GM12878 (cell line): ENCODE measurements at regions not wholly inside any gene's neighbourhood (a gene's known extent, or its start where the extent isn't known, plus 50 kb on each side); places are given as distances from the start of the nearest gene placed in this dataset.

ENCODE experiments used
- ATAC-seq: fragments of 200-7000 bp; cut with Tn5 transposase; 3 replicates; pipeline ENCODE4 v1.9.1; 2020; ENCODE audit warnings: mild to moderate bottlenecking, moderate library complexity
- BruUV-seq: library from RNA; stranded (reverse); fragments of 400-500 nt; replicated peaks from 2 replicates; lab custom pipeline; 2021; lab: Mats Ljungman, UMichigan
- CTCF ChIA-PET: fragments of 300-600 bp; sonication (Branson Sonifier 250); formaldehyde crosslinking; extraction: SDS; loops from one replicate; lab custom pipeline; 2021; ENCODE audit warnings: inconsistent platforms; lab: Yijun Ruan, JAX
- POLR2A ChIA-PET: fragments of 350-600 bp; formaldehyde crosslinking; extraction: SDS; loops from one replicate; lab custom pipeline; 2021; ENCODE audit warnings: inconsistent platforms; lab: Charles Lee
- RAD21 ChIA-PET: fragments of 300-600 bp; sonication (Branson Sonifier 250); formaldehyde crosslinking; loops from one replicate; lab custom pipeline; 2023; ENCODE audit warnings: antibody characterized with exemption; ENCODE audit not compliant: unreplicated experiment; lab: Charles Lee
- SMC1A ChIA-PET: fragments of 300-600 bp; sonication (Branson Sonifier 250); formaldehyde crosslinking; loops from one replicate; lab custom pipeline; 2023; ENCODE audit not compliant: unreplicated experiment, uncharacterized antibody; lab: Charles Lee
- DNase-seq: peaks from one replicate; pipeline ENCODE4 v3.0.0-alpha.2; 2011; ENCODE audit warnings: low read depth, low spot score
- FAIRE-seq: peaks from 3 replicates; lab custom pipeline; 2011; peaks lifted over from hg19 to GRCh38; lab: Jason Lieb, UNC
- H2AFZ ChIP-seq: 2 replicates; pipeline ENCODE4 v1.6.0; 2011; ENCODE audit warnings: low read depth, low read length, control low read depth; ENCODE audit not compliant: control insufficient read depth
- H3K27ac ChIP-seq: 2 replicates; pipeline ENCODE4 v1.5.1; 2011; ENCODE audit warnings: control low read depth; ENCODE audit not compliant: control insufficient read depth, insufficient read depth
- H3K27me3 ChIP-seq, 2 experiments: replicated peaks in 1 of 2; 2 replicates each; pipeline versions ENCODE4 v1.6.0 to v1.6.1; 2011; ENCODE audit warnings: low read length in 1 of 2; ENCODE audit not compliant: control insufficient read depth in 2 of 2, insufficient read depth in 2 of 2
- H3K36me3 ChIP-seq, 2 experiments: 2 replicates each; pipeline ENCODE4 v1.5.1; 2011; ENCODE audit warnings: low read length in 1 of 2; ENCODE audit not compliant: control insufficient read depth in 2 of 2, insufficient read depth in 2 of 2
- H3K4me1 ChIP-seq: 2 replicates; pipeline ENCODE4 v1.6.1; 2011; ENCODE audit warnings: mild to moderate bottlenecking, low read length, moderate library complexity, mixed read lengths; ENCODE audit not compliant: control insufficient read depth, insufficient read depth
- H3K4me2 ChIP-seq: 2 replicates; pipeline ENCODE4 v1.6.0; 2011; ENCODE audit warnings: control low read depth; ENCODE audit not compliant: control insufficient read depth, insufficient read depth
- H3K4me3 ChIP-seq: fragments of 200-600 bp; sonication (generic); 2 replicates; pipeline ENCODE4 v1.5.1; 2016
- H3K79me2 ChIP-seq: 2 replicates; pipeline ENCODE4 v1.6.0; 2011; ENCODE audit warnings: low read length; ENCODE audit not compliant: control insufficient read depth, insufficient read depth
- H3K9ac ChIP-seq: 2 replicates; pipeline ENCODE4 v1.8.0; 2011; ENCODE audit warnings: low read length, control low read depth, mixed read lengths; ENCODE audit not compliant: control insufficient read depth, insufficient read depth
- H3K9me3 ChIP-seq: replicated peaks from 3 replicates; pipeline ENCODE4 v1.5.1; 2011; ENCODE audit warnings: mild to moderate bottlenecking, low read length; ENCODE audit not compliant: control insufficient read depth, insufficient read depth
- H4K20me1 ChIP-seq: 2 replicates; pipeline ENCODE4 v1.6.0; 2011; ENCODE audit not compliant: control insufficient read depth, insufficient read depth
- CBFB ChIP-seq: IDR thresholded peaks from 2 replicates; pipeline ENCODE4 v1.6.1; 2016; ENCODE audit warnings: antibody characterized with exemption, low read depth
- EGR1 ChIP-seq, 2 experiments: IDR thresholded peaks; 1 replicate in 1 of 2; 2 replicates in 1 of 2; pipeline ENCODE4 v1.6.1; 2011 to 2012; ENCODE audit warnings: low read depth in 2 of 2, low read length in 2 of 2, borderline replicate concordance in 1 of 2, mild to moderate bottlenecking in 1 of 2, moderate library complexity in 1 of 2
- ETV6 ChIP-seq, 2 experiments: fragments of 450-650 bp in 1 of 2; IDR thresholded peaks in 1 of 2; conservative IDR thresholded peaks in 1 of 2; 2 replicates each; pipeline ENCODE4 v1.6.1; 2014; ENCODE audit warnings: antibody characterized with exemption in 1 of 2, borderline replicate concordance in 1 of 2, low read depth in 1 of 2, mild to moderate bottlenecking in 1 of 2, moderate library complexity in 1 of 2
- HCFC1 ChIP-seq: fragments of 150-350 bp; IDR thresholded peaks from 2 replicates; pipeline ENCODE4 v1.6.1; 2014; ENCODE audit warnings: low read length
- IKZF1 ChIP-seq: fragments of 450-650 bp; conservative IDR thresholded peaks from 2 replicates; pipeline ENCODE4 v1.6.1; 2017; ENCODE audit warnings: antibody characterized with exemption, mild to moderate bottlenecking
- PML ChIP-seq: IDR thresholded peaks from 2 replicates; pipeline ENCODE4 v1.6.1; 2012; ENCODE audit warnings: low read length, inconsistent platforms
- POLR2AphosphoS2 ChIP-seq: IDR thresholded peaks from 2 replicates; pipeline ENCODE4 v1.6.1; 2011; ENCODE audit warnings: low read depth, mild to moderate bottlenecking, low read length, improper control_type of control experiment, moderate library complexity
- SUPT20H ChIP-seq: IDR thresholded peaks from 2 replicates; pipeline ENCODE4 v1.6.1; 2011; ENCODE audit warnings: low read depth, mild to moderate bottlenecking, low read length, moderate library complexity, borderline replicate concordance; ENCODE audit not compliant: control insufficient read depth
- ZSCAN29 ChIP-seq: fragments of 450-650 bp; IDR thresholded peaks from 2 replicates; pipeline ENCODE4 v1.6.1; 2017; ENCODE audit warnings: mild to moderate bottlenecking, moderate library complexity
- WGBS: methylation state at CpG from one replicate; pipeline ENCODE4 v1.1.6; 2016; ENCODE audit warnings: low lambda C conversion rate; ENCODE audit not compliant: insufficient replicate concordance, insufficient coverage; ENCODE audit errors: missing lambda C conversion rate; 5-methylcytosine and 5-hydroxymethylcytosine counted together
- in situ Hi-C: fragments of 300-500 bp; cut with MboI; formaldehyde crosslinking; loops from 9 replicates; pipeline ENCODE4 v1.14.3; 2018; ENCODE audit warnings: mixed read lengths
- intact Hi-C: fragments of 100-400 bp; cut with micrococcal nuclease; formaldehyde crosslinking; loops from one replicate; pipeline ENCODE4 v1.14.2; 2022; ENCODE audit not compliant: unreplicated experiment
- TF ChIP-seq, protein P1 (sequence below): IDR thresholded peaks from 2 replicates; pipeline ENCODE4 v1.6.1; 2012; ENCODE audit warnings: mild to moderate bottlenecking, low read depth, low read length
- TF ChIP-seq, protein P2 (sequence below): fragments of 450-650 bp; formaldehyde crosslinking; IDR thresholded peaks from 2 replicates; pipeline ENCODE4 v1.4.0; 2020; ENCODE audit warnings: mild to moderate bottlenecking, moderate library complexity
- TF ChIP-seq, protein P3 (sequence below): fragments of 450-650 bp; IDR thresholded peaks from 2 replicates; pipeline ENCODE4 v1.6.1; 2017; ENCODE audit warnings: antibody characterized with exemption, mild to moderate bottlenecking, moderate library complexity

DNA sequence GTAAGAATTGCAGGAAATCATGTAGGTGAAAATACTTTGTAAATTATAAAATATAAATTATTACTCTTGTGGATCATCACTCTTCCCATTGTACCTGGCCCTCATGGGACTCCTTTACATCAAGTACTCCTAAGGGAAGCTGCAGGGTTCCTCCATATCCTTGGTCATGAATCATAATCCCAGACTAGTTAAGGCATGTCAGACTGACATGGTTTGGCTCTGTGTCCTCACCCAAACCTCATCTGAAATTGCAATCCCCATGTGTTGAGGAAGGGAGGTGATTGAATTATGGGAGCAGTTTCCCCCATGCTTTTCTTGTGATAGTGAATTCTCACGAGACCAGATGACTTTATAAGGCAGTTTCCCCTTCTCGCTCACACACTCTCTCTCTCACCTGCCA is 77.1 kb downstream of the CMPK2 start:
- Histone ChIP-seq H3K27me3 (no peaks in the 10 kb centered on the region), H3K4me2 (no peak overlapping the region), H3K4me1 (no peaks in the 10 kb centered on the region), H3K4me3 (no peak overlapping the region), H3K79me2 (no peaks in the 10 kb centered on the region), H3K9ac (no peak overlapping the region), H3K27ac (no peak overlapping the region), H4K20me1 (no peaks in the 10 kb centered on the region), H2AFZ (no peak overlapping the region), H3K9me3 (no peaks in the 10 kb centered on the region), H3K36me3 (no peaks in the 10 kb centered on the region)
- ChIA-PET RAD21 (no interaction called here), SMC1A (no interaction called here), POLR2A (interaction anchor here (0.5 kb wide), 1 partner anchor 689 kb away, joined by 3 read pairs; no protein-coding TSS in a partner anchor), CTCF (interaction anchor here (0.6 kb wide), 1 partner anchor 718 kb away, joined by 3 read pairs; no protein-coding TSS in a partner anchor)
- DNase-seq: no peak
- intact Hi-C loops: no loop called here
- no peak for ATAC-seq
- no peak for FAIRE-seq
- in situ Hi-C loops: no loop called here
- no TSS peak for BruUV-seq
- WGBS: 4% methylated on average over 2 of the region's 2 CpGs
- TF ChIP-seq CBFB (no peak), IKZF1 (no peak), EGR1 (IDR thresholded peaks at IDR 0.05; ENCODE audit: borderline replicate concordance in 1 of 2, low read depth in 2 of 2, low read length in 2 of 2) (no peak), ZSCAN29 (no peak), ETV6 (conservative IDR thresholded peaks at IDR 0.05 in 1 of 2, IDR thresholded peaks at IDR 0.05 in 1 of 2; ENCODE audit: borderline replicate concordance in 1 of 2, low read depth in 1 of 2) (no peak), POLR2AphosphoS2 (no peak), SUPT20H (no peak), HCFC1 (no peak), PML (no peak)
- TF ChIP-seq, protein P1, sequence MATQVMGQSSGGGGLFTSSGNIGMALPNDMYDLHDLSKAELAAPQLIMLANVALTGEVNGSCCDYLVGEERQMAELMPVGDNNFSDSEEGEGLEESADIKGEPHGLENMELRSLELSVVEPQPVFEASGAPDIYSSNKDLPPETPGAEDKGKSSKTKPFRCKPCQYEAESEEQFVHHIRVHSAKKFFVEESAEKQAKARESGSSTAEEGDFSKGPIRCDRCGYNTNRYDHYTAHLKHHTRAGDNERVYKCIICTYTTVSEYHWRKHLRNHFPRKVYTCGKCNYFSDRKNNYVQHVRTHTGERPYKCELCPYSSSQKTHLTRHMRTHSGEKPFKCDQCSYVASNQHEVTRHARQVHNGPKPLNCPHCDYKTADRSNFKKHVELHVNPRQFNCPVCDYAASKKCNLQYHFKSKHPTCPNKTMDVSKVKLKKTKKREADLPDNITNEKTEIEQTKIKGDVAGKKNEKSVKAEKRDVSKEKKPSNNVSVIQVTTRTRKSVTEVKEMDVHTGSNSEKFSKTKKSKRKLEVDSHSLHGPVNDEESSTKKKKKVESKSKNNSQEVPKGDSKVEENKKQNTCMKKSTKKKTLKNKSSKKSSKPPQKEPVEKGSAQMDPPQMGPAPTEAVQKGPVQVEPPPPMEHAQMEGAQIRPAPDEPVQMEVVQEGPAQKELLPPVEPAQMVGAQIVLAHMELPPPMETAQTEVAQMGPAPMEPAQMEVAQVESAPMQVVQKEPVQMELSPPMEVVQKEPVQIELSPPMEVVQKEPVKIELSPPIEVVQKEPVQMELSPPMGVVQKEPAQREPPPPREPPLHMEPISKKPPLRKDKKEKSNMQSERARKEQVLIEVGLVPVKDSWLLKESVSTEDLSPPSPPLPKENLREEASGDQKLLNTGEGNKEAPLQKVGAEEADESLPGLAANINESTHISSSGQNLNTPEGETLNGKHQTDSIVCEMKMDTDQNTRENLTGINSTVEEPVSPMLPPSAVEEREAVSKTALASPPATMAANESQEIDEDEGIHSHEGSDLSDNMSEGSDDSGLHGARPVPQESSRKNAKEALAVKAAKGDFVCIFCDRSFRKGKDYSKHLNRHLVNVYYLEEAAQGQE: no peak
- TF ChIP-seq, protein P2, sequence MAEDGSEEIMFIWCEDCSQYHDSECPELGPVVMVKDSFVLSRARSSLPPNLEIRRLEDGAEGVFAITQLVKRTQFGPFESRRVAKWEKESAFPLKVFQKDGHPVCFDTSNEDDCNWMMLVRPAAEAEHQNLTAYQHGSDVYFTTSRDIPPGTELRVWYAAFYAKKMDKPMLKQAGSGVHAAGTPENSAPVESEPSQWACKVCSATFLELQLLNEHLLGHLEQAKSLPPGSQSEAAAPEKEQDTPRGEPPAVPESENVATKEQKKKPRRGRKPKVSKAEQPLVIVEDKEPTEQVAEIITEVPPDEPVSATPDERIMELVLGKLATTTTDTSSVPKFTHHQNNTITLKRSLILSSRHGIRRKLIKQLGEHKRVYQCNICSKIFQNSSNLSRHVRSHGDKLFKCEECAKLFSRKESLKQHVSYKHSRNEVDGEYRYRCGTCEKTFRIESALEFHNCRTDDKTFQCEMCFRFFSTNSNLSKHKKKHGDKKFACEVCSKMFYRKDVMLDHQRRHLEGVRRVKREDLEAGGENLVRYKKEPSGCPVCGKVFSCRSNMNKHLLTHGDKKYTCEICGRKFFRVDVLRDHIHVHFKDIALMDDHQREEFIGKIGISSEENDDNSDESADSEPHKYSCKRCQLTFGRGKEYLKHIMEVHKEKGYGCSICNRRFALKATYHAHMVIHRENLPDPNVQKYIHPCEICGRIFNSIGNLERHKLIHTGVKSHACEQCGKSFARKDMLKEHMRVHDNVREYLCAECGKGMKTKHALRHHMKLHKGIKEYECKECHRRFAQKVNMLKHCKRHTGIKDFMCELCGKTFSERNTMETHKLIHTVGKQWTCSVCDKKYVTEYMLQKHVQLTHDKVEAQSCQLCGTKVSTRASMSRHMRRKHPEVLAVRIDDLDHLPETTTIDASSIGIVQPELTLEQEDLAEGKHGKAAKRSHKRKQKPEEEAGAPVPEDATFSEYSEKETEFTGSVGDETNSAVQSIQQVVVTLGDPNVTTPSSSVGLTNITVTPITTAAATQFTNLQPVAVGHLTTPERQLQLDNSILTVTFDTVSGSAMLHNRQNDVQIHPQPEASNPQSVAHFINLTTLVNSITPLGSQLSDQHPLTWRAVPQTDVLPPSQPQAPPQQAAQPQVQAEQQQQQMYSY: no peak
- TF ChIP-seq, protein P3, sequence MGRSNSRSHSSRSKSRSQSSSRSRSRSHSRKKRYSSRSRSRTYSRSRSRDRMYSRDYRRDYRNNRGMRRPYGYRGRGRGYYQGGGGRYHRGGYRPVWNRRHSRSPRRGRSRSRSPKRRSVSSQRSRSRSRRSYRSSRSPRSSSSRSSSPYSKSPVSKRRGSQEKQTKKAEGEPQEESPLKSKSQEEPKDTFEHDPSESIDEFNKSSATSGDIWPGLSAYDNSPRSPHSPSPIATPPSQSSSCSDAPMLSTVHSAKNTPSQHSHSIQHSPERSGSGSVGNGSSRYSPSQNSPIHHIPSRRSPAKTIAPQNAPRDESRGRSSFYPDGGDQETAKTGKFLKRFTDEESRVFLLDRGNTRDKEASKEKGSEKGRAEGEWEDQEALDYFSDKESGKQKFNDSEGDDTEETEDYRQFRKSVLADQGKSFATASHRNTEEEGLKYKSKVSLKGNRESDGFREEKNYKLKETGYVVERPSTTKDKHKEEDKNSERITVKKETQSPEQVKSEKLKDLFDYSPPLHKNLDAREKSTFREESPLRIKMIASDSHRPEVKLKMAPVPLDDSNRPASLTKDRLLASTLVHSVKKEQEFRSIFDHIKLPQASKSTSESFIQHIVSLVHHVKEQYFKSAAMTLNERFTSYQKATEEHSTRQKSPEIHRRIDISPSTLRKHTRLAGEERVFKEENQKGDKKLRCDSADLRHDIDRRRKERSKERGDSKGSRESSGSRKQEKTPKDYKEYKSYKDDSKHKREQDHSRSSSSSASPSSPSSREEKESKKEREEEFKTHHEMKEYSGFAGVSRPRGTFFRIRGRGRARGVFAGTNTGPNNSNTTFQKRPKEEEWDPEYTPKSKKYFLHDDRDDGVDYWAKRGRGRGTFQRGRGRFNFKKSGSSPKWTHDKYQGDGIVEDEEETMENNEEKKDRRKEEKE: no peak
